OCI-LY7 (cell line): ENCODE measurements at regions not wholly inside any gene's neighbourhood (a gene's known extent, or its start where the extent isn't known, plus 50 kb on each side); places are given as distances from the start of the nearest gene placed in this dataset.

ENCODE experiments used
- CTCF ChIP-seq: fragments of 200-600 bp; sonication (generic); conservative IDR thresholded peaks from 2 replicates; pipeline ENCODE4 v1.5.1; 2014; ENCODE audit warnings: mild to moderate bottlenecking, antibody characterized with exemption, low read length, moderate library complexity, mixed read lengths
- EZH2phosphoT487 ChIP-seq: fragments of 200-600 bp; sonication (generic); IDR thresholded peaks from 2 replicates; pipeline ENCODE4 v1.6.1; 2018; ENCODE audit warnings: low read depth, borderline replicate concordance, mild to moderate bottlenecking, mixed run types, antibody characterized with exemption, low read length, moderate library complexity, mixed read lengths

DNA sequence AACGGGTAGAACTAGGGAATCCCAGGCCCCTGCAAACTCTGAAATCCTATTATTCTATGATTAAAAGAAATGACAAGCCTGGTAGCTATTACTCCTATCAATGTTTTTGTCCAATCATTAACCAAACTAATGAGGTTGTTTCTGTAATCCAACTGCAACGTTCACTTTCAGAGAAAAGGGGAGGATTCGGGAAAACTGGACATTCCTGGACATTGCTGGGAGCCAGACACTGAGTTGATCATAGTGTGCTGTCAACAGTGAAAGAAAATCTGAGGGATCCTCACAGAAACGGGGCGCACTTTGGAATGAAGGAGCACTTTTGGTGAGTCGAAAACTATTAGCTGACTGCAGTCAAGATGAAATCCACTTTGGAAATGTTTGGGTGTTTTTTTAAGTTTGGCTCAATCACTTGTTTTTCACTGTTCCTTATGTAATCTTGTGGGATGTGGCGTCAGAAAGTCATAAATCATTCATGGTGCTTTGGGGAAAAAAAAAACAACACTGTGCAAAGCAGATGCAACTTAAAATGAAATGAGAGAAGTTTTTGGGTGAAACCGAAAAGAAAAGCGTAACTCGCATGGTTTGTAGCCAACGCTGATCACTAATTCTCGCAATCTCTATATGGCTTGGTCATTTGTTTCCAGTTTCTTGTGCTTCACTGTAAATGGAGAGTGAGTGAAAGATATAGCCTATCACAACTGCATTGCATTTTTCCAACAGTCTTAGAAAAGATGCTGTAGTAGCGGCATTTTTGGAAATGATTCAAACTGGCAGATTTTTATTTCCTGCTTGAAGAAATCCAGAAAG, 51.2 kb upstream of the ADRA1B start:
- TF ChIP-seq CTCF = no peak
- TF ChIP-seq EZH2phosphoT487 = no peak
